ENCODE measurements at regions not wholly inside any gene's neighbourhood (a gene's known extent, or its start where the extent isn't known, plus 50 kb on each side); places are given as distances from the start of the nearest gene placed in this dataset.

DNA sequence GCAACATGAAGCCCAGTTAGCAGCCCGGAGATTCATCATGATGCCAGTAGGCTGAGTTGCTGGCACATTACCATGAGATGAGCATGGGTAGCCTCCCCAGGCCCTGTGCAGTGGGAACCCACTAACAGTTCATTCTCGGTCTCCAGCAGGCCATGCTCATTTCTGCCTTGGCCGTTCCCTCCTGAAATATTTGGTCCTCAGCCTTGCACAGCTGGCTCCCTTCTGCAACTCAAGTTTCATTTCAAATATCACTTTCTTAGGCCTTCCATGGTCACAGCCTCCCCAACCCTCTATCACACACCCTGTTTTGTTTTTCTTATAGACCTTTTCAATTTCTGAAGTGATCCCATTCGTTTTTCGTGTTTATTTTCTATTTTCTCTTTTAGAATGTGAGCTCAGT, 125.4 kb upstream of the VLDLR start:
- TF ChIP-seq EZH2 (IDR thresholded peaks at IDR 0.05; ENCODE audit: borderline replicate concordance, low read depth, low read length, severe bottlenecking) = no peak
- TF ChIP-seq, protein P1, sequence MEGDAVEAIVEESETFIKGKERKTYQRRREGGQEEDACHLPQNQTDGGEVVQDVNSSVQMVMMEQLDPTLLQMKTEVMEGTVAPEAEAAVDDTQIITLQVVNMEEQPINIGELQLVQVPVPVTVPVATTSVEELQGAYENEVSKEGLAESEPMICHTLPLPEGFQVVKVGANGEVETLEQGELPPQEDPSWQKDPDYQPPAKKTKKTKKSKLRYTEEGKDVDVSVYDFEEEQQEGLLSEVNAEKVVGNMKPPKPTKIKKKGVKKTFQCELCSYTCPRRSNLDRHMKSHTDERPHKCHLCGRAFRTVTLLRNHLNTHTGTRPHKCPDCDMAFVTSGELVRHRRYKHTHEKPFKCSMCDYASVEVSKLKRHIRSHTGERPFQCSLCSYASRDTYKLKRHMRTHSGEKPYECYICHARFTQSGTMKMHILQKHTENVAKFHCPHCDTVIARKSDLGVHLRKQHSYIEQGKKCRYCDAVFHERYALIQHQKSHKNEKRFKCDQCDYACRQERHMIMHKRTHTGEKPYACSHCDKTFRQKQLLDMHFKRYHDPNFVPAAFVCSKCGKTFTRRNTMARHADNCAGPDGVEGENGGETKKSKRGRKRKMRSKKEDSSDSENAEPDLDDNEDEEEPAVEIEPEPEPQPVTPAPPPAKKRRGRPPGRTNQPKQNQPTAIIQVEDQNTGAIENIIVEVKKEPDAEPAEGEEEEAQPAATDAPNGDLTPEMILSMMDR (IDR thresholded peaks at IDR 0.05; ENCODE audit: extremely low read depth in 1 of 2, insufficient read depth in 1 of 2, low read depth in 1 of 2, low read length in 2 of 2) = no peak
- no peak for TF ChIP-seq POLR2A (IDR thresholded peaks at IDR 0.05; ENCODE audit: low read depth, low read length)
- TF ChIP-seq, protein P2, sequence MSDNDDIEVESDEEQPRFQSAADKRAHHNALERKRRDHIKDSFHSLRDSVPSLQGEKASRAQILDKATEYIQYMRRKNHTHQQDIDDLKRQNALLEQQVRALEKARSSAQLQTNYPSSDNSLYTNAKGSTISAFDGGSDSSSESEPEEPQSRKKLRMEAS (IDR thresholded peaks at IDR 0.05; ENCODE audit: insufficient read depth, insufficient read length) = no peak
- no peak for TF ChIP-seq POLR2AphosphoS5 (IDR thresholded peaks at IDR 0.05; ENCODE audit: insufficient read depth, low read depth, low read length)
- no peak for TF ChIP-seq JUN (IDR thresholded peaks at IDR 0.05; ENCODE audit: borderline replicate concordance, insufficient read depth, insufficient read length, low read depth)
- TF ChIP-seq MYC (IDR thresholded peaks at IDR 0.05; ENCODE audit: low read depth, low read length) = no peak
